ENCODE measurements at regions not wholly inside any gene's neighbourhood (a gene's known extent, or its start where the extent isn't known, plus 50 kb on each side); places are given as distances from the start of the nearest gene placed in this dataset.

GRCh38 chr12:24561411-24561871, 387.5 kb downstream of the BCAT1 start:
- no peak for DNase-seq (ENCODE audit: low read depth in 1 of 2, low spot score in 1 of 2)

- DNase-seq (ENCODE audit: low read depth in 1 of 2, low spot score in 1 of 2) = no peak
These were observed 388.1 kb downstream of the BCAT1 start for GRCh38 chr12:24560831-24561271.

- no peak for DNase-seq (ENCODE audit: low read depth in 1 of 2, low spot score in 1 of 2)
These were observed 388.6 kb downstream of the BCAT1 start for GRCh38 chr12:24560192-24560775.

- DNase-seq (ENCODE audit: low read depth in 1 of 2, low spot score in 1 of 2) = no peak
These were observed 391.2 kb downstream of the BCAT1 start for GRCh38 chr12:24557738-24558137.

GRCh38 chr12:24555730-24556129, 393.2 kb downstream of the BCAT1 start:
- DNase-seq (ENCODE audit: low read depth in 1 of 2, low spot score in 1 of 2) = no peak

DNA sequence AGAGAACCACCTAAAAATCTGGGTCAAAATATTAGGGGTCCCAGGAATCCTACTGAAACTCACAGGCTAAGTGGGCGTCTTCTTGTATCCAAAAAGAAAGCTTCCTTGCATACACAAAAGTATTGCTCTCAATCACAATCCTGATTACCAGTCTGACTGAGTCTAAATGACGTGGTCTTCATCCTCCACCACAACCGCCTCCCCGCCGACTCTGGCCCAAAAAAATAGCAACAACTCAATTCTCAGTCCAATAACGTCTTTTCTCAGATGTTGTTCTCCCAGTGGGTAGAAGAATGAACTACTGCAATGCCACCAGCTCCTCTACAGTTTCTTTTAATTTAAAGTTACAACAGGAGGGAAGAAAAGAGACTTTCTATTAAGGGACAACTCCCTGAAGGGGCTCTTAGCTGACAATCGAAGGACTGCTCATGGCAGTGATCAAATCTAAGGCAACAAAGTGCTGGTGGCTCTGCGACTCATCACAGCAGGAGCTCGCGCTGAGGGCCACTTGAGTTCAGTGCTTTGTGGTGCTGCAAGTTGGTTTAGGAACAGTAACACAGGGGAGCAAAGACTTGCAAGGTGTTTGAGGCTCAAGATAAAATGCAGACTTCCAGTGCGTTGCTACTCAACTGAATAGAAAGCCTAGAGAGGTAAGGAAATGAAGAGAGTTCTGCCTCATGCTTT, 394.1 kb downstream of the BCAT1 start:
- DNase-seq (ENCODE audit: low read depth in 1 of 2, low spot score in 1 of 2) = no peak

- DNase-seq (ENCODE audit: low read depth in 1 of 2, low spot score in 1 of 2) = no peak
These were observed 395.6 kb downstream of the BCAT1 start for GRCh38 chr12:24553259-24553658.

- no peak for DNase-seq (ENCODE audit: low read depth in 1 of 2, low spot score in 1 of 2)
These were observed 397.6 kb downstream of the BCAT1 start for GRCh38 chr12:24551163-24551786.

GRCh38 chr12:24550609-24551008, 398.3 kb downstream of the BCAT1 start:
- DNase-seq (ENCODE audit: low read depth in 1 of 2, low spot score in 1 of 2) = no peak

DNA sequence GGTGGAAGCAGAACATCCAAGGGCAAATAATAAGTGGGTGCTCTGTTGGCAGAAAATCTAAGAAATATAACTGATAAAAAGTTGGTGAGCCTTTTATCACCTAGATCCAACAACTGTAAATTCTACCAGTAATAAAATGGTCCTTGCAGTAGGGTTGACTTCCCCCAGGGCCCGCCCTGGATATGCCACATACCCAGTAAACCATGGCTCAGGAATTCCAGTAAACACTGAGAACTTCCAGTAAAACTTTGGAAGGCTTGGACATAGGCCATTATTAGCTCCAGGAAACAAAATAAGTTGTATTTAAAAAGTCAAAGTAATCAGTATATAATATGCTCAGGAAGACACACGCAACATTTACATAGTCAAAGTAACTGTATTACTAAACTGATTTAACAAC, 402.2 kb downstream of the BCAT1 start:
- no peak for DNase-seq (ENCODE audit: low read depth in 1 of 2, low spot score in 1 of 2)

- DNase-seq (ENCODE audit: low read depth in 1 of 2, low spot score in 1 of 2) = no peak
These were observed 402.8 kb downstream of the BCAT1 start for GRCh38 chr12:24546084-24546483.

DNA sequence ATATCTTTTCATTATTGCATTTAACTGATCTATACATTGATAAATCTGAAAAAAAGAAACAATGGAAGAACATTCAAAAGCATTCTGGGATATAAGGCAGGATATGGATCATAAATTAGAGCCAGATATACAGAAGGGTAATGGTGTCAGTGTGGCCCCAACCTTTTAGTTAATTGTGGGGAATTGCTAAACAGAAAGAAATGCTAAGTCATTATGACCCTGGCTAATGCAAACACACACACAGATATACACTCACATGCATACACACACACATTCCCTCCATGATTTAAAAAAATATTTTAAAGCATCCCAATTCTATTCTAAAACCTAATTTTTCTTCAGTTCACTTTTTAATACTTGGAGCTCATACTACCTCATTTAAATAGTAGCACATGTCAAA, 404.5 kb downstream of the BCAT1 start:
- DNase-seq (ENCODE audit: low read depth in 1 of 2, low spot score in 1 of 2) = no peak

DNA sequence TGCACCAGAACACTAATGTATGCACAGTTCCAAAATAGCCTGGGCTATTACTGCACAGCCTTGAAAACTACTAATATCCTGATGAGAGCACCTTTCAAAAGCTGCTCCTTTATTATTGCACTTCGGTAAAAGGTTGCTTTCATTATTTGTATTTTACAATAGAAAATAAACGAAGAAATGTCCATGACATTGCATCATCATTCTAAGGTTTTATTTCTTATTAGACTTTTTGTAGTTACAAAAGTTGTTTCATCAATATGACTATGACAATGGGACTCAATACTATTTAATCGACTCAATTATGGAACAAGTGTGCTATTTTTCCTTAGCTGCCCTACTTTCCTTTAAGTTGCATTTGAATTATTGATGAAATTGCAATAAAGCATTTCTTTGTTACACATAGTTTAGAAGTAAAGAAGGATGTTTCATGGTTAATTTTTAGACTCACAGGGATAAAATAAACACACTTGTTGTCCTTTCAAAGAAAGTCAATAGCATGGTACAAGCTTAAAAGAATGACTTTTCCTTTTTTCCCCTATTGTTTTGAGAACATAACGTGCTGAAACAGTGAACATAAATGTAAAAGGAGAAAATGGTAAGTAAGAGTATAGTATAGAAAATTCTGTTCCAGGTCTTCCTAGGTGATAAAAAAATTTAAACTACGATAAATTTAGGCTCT, 407.6 kb downstream of the BCAT1 start:
- no peak for DNase-seq (ENCODE audit: low read depth in 1 of 2, low spot score in 1 of 2)

- no peak for DNase-seq (ENCODE audit: low read depth in 1 of 2, low spot score in 1 of 2)
These were observed 409.3 kb downstream of the BCAT1 start for GRCh38 chr12:24539646-24540045.

DNA sequence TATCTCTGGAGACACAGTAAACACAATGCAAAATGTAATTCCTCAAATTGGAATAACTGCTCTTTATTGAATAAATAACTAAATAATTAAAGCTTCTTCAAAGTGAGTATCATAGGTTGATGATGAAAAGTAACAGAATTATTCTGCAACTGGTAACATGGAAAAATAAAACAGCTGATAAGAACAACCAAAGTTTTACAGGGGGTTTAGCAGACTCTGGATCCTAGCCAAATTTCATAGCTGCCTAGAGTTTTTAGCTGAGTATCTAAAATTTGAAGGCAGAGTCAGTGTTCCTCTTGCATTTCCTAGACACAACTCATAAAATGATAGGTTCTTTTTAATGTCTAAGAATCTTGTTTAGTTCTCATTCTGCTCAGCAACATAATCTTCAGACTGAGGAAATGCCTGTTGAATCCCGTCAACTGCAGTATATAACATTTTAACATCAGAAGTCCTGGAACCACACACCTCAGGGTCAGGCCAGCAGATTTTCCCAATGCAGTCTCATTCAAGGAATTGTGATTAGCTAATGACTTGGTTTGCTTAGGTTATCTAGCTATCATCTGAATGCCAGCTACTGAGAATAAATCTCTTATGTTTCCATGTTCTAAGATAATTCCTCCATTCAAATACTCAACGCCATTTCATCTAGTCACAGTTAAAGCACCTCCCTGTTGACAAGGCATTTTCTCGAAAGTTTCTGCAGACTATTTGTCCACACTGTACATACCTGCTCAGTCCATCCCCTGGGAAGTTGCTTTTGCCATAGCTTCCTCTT, 411.6 kb downstream of the BCAT1 start:
- DNase-seq (ENCODE audit: low read depth in 1 of 2, low spot score in 1 of 2) = no peak

- no peak for DNase-seq (ENCODE audit: low read depth in 1 of 2, low spot score in 1 of 2)
These were observed 413.4 kb downstream of the BCAT1 start for GRCh38 chr12:24535334-24536069.

- no peak for DNase-seq (ENCODE audit: low read depth in 1 of 2, low spot score in 1 of 2)
These were observed 414.3 kb downstream of the BCAT1 start for GRCh38 chr12:24534622-24535021.

- DNase-seq (ENCODE audit: low read depth in 1 of 2, low spot score in 1 of 2) = no peak
These were observed 415.1 kb downstream of the BCAT1 start for GRCh38 chr12:24533716-24534352.

DNA sequence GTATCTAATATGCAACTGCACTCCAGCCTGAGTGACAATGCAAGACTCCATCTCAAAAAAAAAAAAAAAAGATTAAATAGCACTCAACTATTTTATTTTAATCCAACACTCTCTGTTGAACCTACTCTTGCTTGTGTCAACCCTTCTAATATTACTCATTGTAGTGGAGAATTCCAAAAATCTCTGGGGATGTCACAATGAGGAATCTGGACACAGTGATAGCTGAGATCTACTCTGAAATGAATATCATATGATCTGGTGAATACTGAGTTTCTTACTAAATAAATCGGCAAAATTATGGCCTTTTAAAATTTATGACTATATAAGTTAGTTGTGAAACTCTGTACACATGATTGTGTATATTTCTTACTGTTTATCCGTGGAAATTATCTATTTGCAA, 418.2 kb downstream of the BCAT1 start:
- no peak for DNase-seq (ENCODE audit: low read depth in 1 of 2, low spot score in 1 of 2)

DNA sequence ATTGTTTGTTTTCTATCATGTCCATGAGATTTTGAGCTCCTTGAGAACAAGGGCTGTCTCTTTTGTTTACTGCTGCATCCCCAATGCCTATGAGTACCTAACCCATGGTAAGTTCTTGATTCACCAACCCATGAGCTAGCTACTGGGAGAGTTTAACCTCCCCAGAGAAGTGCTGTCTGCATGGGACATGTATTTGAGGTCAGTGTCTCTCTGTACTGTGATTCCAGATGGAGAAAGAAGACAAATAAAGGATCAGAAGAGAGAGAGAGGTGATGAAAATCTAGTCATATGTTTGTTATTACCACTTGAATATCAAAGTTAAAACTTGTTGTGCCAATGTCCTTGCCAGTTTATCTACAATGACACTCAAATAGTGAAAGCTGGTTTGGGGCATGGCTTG, 421.8 kb downstream of the BCAT1 start:
- no peak for DNase-seq (ENCODE audit: low read depth in 1 of 2, low spot score in 1 of 2)

Data from stimulated activated CD4-positive, alpha-beta T cell treated with anti-CD3 and anti-CD28 coated beads, Interleukin-15, amount 100 ng/mL, for 1 hour (primary cell).